Brain microvascular endothelial cell (primary cell): ENCODE measurements at regions not wholly inside any gene's neighbourhood (a gene's known extent, or its start where the extent isn't known, plus 50 kb on each side); places are given as distances from the start of the nearest gene placed in this dataset.

Experiments
- DNase-seq: peaks from one replicate; pipeline ENCODE4 v3.0.0-alpha.2; 2020
- H3K27ac ChIP-seq: fragments of 250-450 bp; sonication (Bioruptor Pico); 2 replicates; pipeline ENCODE4 v1.5.1; 2020; ENCODE audit warnings: mild to moderate bottlenecking, moderate library complexity
- H3K27me3 ChIP-seq: fragments of 250-450 bp; sonication (Bioruptor Pico); replicated peaks from 2 replicates; pipeline ENCODE4 v1.5.1; 2020; ENCODE audit warnings: mild to moderate bottlenecking
- H3K36me3 ChIP-seq: fragments of 250-450 bp; sonication (Bioruptor Pico); replicated peaks from 2 replicates; pipeline ENCODE4 v1.5.1; 2020; ENCODE audit warnings: mild to moderate bottlenecking
- H3K4me3 ChIP-seq: 2 replicates; pipeline ENCODE4 v1.5.1; 2011; ENCODE audit warnings: low read depth, mild to moderate bottlenecking, control low read depth, low read length, moderate library complexity
- CTCF ChIP-seq: IDR thresholded peaks from 2 replicates; pipeline ENCODE4 v1.5.1; 2011; ENCODE audit warnings: low read depth, mild to moderate bottlenecking, moderate library complexity, low read length, control low read depth, inconsistent platforms; ENCODE audit errors: missing control alignments
- in situ Hi-C: cut with HindIII; loops from 2 replicates; pipeline ENCODE4 v1.10.0; 2017; ENCODE audit warnings: low sequenced_read_pairs, low pct_ligation_motif_present

GRCh38 chr3:20361000-20361399 is 175.0 kb upstream of the SGO1 start:
- Histone ChIP-seq H3K36me3 (no peaks in the 10 kb centered on the region), H3K27ac (no peak overlapping the region), H3K27me3 (no peaks in the 10 kb centered on the region), H3K4me3 (no peak overlapping the region)
- in situ Hi-C loops = no loop called here
- DNase-seq = no peak
- no peak for TF ChIP-seq CTCF

GRCh38 chr3:20353286-20353685 is 167.3 kb upstream of the SGO1 start:
- Histone ChIP-seq H3K27ac (no peak overlapping the region), H3K36me3 (no peaks in the 10 kb centered on the region), H3K4me3 (no peak overlapping the region), H3K27me3 (no peaks in the 10 kb centered on the region)
- no peak for DNase-seq
- in situ Hi-C loops = no loop called here
- TF ChIP-seq CTCF = no peak

GRCh38 chr3:20352546-20353179 is 166.7 kb upstream of the SGO1 start:
- Histone ChIP-seq H3K27me3 (no peaks in the 10 kb centered on the region), H3K27ac (no peak overlapping the region), H3K4me3 (no peak overlapping the region), H3K36me3 (no peaks in the 10 kb centered on the region)
- in situ Hi-C loops = no loop called here
- no peak for TF ChIP-seq CTCF
- DNase-seq = peak; percentile 44

GRCh38 chr3:20350449-20350848 is 164.4 kb upstream of the SGO1 start:
- no peak for DNase-seq
- H3K36me3 ChIP-seq = no peaks in the 10 kb centered on the region
- in situ Hi-C loops = no loop called here
- no peak for TF ChIP-seq CTCF
- no peaks in the 10 kb centered on the region for H3K27me3 ChIP-seq
- no peak overlapping the region for H3K27ac ChIP-seq
- no peak overlapping the region for H3K4me3 ChIP-seq

- no peak for TF ChIP-seq CTCF
- Histone ChIP-seq H3K27me3 (no peaks in the 10 kb centered on the region), H3K27ac (no peak overlapping the region), H3K36me3 (no peaks in the 10 kb centered on the region), H3K4me3 (no peak overlapping the region)
- in situ Hi-C loops = no loop called here
- DNase-seq = no peak
Measured at GRCh38 chr3:20346916-20347315, 160.9 kb upstream of the SGO1 start.

- Histone ChIP-seq H3K27ac (no peak overlapping the region), H3K4me3 (no peak overlapping the region), H3K36me3 (no peaks in the 10 kb centered on the region), H3K27me3 (no peaks in the 10 kb centered on the region)
- no peak for DNase-seq
- in situ Hi-C loops = no loop called here
- TF ChIP-seq CTCF = no peak
Measured at GRCh38 chr3:20346369-20346768, 160.4 kb upstream of the SGO1 start.
